SK-N-SH treated with all-trans-retinoic acid at 6 μM for 48 hours (cell line): ENCODE measurements at regions not wholly inside any gene's neighbourhood (a gene's known extent, or its start where the extent isn't known, plus 50 kb on each side); places are given as distances from the start of the nearest gene placed in this dataset.

ENCODE experiments used
- CSRNP3 ChIP-seq: fragments of 250-450 bp; sonication (Bioruptor Pico); IDR thresholded peaks from 2 replicates; pipeline ENCODE4 v1.5.1; 2021; ENCODE audit warnings: mild to moderate bottlenecking, moderate library complexity
- ESRRG ChIP-seq: fragments of 250-450 bp; sonication (Bioruptor Pico); IDR thresholded peaks from 2 replicates; pipeline ENCODE4 v1.6.1; 2021; ENCODE audit warnings: mild to moderate bottlenecking
- ISL1 ChIP-seq: fragments of 250-450 bp; sonication (Bioruptor Pico); IDR thresholded peaks from 2 replicates; pipeline ENCODE4 v2.1.2; 2022; ENCODE audit warnings: mild to moderate bottlenecking, moderate library complexity
- OSR1 ChIP-seq: fragments of 250-450 bp; sonication (Bioruptor Pico); IDR thresholded peaks from 2 replicates; pipeline ENCODE4 v1.8.0; 2022; ENCODE audit warnings: moderate library complexity, mild to moderate bottlenecking, inconsistent platforms
- PATZ1 ChIP-seq: fragments of 250-450 bp; sonication (Bioruptor Pico); IDR thresholded peaks from 2 replicates; pipeline ENCODE4 v1.8.0; 2020; ENCODE audit warnings: mild to moderate bottlenecking, moderate library complexity, borderline replicate concordance
- POU6F1 ChIP-seq: fragments of 250-450 bp; sonication (Bioruptor Pico); IDR thresholded peaks from 2 replicates; pipeline ENCODE4 v1.8.0; 2021; ENCODE audit warnings: low read depth, mild to moderate bottlenecking, moderate library complexity, borderline replicate concordance
- RARB ChIP-seq: fragments of 250-450 bp; sonication (Bioruptor Pico); IDR thresholded peaks from 2 replicates; pipeline ENCODE4 v1.8.0; 2021; ENCODE audit warnings: mild to moderate bottlenecking, moderate library complexity
- SNAI2 ChIP-seq: fragments of 250-450 bp; sonication (Bioruptor Pico); IDR thresholded peaks from 2 replicates; pipeline ENCODE4 v1.5.0; 2020; ENCODE audit warnings: mild to moderate bottlenecking, moderate library complexity
- ZC3H10 ChIP-seq: fragments of 250-450 bp; sonication (Bioruptor Pico); IDR thresholded peaks from 2 replicates; pipeline ENCODE4 v1.5.1; 2021; ENCODE audit warnings: mild to moderate bottlenecking, moderate library complexity
- ZFP3 ChIP-seq: fragments of 250-450 bp; sonication (Bioruptor Pico); IDR thresholded peaks from 2 replicates; pipeline ENCODE4 v1.5.0; 2020; ENCODE audit warnings: mild to moderate bottlenecking, moderate library complexity
- ZNF565 ChIP-seq: fragments of 450-650 bp; formaldehyde crosslinking; conservative IDR thresholded peaks from 2 replicates; pipeline ENCODE4 v1.5.0; 2020; ENCODE audit warnings: low read depth, mild to moderate bottlenecking, moderate library complexity

GRCh38 chr11:69961738-69962137, 116.4 kb upstream of the ANO1 start:
- TF ChIP-seq ZFP3 (CRISPR knock-in tag) (no peak), ZC3H10 (no peak), PATZ1 (CRISPR knock-in tag) (no peak), ESRRG (CRISPR knock-in tag) (no peak), OSR1 (CRISPR knock-in tag) (no peak), POU6F1 (CRISPR knock-in tag) (no peak), CSRNP3 (no peak), ISL1 (CRISPR knock-in tag) (no peak), ZNF565 (no peak), SNAI2 (no peak), RARB (CRISPR knock-in tag) (no peak)
